Fibroblast of skin of abdomen (primary cell): ENCODE measurements at regions not wholly inside any gene's neighbourhood (a gene's known extent, or its start where the extent isn't known, plus 50 kb on each side); places are given as distances from the start of the nearest gene placed in this dataset.
"Not testable (repeated sequence)": the region's sequence is repeated elsewhere in the genome, so short reads cannot be mapped to it uniquely, and the experiment has no call there.

Source experiments
- DNase-seq: peaks from one replicate; pipeline ENCODE4 v3.0.0-alpha.2; 2013

DNA sequence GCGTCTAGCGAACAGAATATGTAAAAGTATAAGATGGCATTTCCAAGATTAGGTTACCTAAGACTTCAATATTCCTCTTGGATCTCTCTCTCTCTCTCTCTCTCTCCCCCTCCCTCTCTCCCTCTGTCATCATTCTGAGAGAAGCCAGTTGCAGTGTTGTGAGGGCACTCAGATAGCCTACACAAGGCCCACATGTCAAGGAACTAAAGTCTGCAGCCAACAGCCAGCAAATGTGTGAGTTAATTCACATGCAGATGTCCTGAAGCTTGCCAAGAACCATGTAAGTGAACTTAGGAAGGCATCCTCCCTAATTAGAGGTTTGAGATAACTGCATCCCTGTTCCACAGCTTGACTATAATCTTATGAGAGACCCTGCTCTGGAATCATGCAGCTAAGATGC lies 822.9 kb upstream of the PRR20A start:
- DNase-seq = no peak

DNA sequence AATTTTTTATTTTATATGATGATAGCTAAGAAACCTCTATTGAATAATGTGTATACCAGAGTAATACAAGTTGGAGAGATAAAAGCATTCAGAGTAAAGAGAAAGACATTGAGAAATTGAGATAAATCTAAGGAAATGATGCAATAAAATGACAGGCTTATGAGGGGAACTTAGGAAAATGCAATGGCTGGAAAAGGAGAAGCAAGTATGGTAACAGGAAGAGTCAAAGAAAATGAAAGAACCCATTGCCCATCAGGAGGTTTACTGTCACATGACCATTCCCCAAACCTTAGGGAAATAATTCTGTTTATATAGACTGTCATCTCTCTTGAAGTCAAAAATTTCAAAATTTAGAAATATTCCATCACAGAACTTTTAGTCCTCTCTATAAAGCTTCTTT lies 808.0 kb upstream of the PRR20A start:
- DNase-seq = no peak

DNA sequence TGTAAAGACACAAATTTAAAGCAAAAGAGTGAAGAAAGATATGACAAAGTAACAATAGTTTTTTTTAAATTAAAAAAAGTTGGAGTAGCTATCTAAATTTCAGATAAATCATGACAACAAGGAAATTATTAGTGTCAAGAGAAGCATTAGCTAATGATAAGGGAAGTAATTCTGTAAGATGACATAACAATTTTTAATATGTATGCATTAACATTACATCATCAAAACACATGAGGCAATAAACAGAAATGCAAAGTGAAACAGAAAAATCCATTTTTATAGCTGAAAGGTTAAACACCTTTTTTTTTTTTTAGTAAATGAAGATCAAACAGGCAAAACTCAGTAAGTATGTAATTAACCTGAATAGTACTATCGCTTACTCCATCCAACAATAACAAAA lies 804.9 kb upstream of the PRR20A start:
- no peak for DNase-seq

DNA sequence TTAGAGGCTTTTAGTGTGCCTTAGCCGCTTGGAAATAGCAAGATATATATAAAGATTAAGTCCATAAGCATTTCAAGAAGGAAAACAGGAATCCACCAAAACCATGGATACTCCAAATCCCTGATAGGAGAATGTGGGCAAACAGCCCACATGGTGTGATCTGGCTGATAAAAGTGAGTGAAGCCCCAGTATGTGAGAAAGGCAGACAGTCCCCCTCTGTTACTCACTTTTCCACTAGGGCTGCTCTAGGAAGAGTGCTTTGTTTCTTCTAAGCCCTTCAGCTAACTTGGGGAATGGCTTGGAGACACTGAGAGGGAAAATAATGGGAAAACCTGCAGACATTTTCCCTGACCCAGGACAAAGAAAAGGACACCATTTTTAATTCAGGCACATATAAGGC lies 802.3 kb upstream of the PRR20A start:
- no peak for DNase-seq

DNA sequence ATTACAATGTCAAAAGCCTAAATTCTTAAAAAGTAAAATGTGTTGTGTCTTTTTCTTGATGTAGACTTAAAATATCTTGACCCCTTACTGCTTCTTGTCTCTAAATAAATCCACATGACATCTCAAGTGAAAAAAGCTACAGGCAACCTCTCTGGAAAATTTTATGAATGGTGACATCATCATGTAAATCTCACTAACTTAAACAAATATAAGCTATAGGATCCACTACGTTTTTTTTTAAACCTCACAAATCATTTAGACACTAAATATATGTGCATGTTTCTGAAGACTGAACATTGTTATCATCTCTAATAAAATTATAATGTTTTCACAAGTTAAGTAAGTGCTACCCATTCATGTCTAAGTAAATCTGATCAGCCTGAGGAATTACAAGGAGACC lies 793.7 kb upstream of the PRR20A start:
- no peak for DNase-seq

DNA sequence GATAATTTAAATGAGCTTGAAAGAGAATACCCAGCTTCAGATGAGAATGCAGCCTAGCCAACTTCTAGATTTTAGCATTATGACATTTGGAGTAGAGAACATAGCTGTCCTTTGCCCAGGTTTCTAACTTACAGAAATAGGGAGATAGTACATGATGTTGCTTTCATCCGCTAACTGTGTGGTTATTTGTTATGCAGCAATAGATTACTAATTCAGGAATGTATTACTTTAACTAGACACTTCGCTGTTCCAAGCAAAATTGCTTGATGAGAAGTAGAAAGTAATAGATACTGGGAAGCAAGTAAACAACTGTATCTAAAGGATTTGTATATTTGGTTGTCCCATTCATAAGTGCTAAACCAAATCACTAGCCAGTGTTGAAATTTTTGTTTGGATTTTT lies 790.9 kb upstream of the PRR20A start:
- no peak for DNase-seq

DNA sequence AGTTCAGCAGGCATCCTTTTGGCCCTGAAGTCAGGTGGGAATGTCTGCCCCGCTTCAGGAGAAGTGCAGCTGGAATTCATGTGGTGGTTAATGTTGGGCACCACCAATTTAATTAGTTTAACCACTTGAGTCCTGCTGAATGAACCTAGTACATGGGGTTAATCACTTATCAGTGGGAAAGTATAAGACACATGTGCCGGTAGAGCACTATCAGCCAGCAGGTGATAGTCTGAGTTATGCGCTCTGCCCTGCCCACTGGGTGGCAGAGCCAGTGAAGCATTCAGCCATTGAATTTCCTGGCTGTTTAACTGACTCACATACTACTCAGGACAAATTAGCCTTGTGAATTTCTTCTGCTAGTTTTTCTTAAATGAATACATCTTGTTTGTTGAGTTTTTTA lies 789.7 kb upstream of the PRR20A start:
- no peak for DNase-seq

DNA sequence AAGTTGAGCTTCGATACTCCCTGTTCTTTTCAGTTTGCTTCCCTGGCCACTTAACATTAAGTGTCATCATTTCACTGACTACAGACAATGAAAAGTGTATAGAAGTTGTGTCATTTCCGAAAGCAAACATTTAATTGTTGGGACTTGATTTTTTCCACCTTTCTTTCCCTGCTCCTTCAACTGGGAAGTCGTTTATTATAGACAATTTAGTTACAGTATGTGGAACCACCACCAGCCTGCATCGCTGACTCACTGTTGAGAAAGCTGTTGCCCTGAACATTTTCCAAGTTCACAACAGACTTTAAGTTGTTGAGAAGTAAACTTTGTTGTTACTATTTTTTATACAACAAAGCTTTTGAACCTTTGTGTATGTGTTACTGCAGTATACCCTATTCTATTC lies 788.4 kb upstream of the PRR20A start:
- no peak for DNase-seq

DNA sequence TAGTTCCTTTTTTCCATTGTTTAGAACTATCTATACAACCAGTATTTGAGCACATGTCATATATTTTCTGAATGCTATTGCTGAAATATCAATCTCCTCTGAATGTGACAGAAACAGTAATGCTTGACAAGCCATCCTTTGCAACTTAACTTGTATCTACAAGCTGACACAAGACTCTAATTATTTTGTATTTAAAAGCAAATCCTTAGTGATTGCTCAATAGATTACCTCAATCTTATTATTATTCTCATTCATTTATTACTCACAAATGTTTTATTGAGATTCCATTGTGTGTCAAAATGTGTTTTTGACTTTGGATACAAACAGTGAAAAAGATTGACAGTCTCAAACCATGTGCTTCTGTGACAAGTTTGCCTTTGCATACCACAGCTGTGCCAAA lies 787.8 kb upstream of the PRR20A start:
- no peak for DNase-seq

DNA sequence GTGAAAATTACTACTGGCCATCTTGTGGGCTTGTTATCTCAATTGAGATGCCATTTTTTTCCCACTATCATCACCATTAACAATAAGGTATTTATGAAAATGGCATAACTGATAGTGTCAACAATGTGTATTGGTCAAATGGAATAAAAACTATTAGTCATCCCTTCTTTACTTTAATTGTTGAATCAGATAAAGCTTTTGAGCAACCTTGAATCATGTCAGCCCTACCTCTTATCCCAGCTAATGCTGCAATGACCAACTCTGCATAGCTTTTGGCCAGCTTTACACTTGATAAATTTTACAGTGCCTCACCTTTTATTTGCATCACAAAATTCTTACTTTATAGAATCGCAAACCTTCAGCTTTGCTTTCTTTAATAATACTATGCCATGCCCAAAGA lies 784.0 kb upstream of the PRR20A start:
- DNase-seq = no peak

DNA sequence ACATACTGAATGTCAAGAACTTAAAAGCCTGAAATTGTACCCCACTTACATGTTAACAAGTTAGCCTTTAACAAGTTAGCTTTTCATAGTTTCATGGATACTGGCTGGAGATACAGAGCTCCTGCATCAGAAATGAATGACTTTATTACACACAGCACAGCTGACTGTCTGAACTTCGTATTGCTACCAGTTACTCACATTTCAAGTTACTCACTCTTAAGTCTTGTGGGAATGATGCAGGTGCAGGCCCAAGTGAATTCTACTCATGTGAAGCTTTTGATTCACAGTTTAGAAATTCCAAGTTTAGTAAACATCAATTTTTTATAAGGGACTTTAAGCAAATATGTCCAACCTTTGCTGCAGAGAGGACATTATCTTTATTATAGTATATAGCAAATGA lies 762.2 kb upstream of the PRR20A start:
- DNase-seq = no peak

DNA sequence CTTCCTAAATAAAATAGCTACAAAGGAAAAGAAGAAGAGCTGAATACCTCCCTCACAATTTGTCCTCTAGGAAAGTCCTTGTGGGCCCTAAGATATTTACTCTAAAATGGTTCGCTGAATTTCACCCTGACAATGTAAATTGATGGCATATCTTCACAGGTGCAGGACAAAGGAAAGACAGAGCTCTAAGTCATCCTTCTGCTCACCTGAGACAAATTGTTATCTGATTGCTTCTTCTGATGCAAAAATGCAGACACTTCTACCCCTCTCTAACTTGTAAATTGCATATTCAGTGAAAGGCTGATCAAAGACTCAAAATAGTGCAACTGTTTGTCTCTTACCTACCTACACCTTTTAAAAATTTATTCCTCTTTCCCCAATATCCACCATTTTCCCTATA lies 747.2 kb upstream of the PRR20A start:
- no peak for DNase-seq

DNA sequence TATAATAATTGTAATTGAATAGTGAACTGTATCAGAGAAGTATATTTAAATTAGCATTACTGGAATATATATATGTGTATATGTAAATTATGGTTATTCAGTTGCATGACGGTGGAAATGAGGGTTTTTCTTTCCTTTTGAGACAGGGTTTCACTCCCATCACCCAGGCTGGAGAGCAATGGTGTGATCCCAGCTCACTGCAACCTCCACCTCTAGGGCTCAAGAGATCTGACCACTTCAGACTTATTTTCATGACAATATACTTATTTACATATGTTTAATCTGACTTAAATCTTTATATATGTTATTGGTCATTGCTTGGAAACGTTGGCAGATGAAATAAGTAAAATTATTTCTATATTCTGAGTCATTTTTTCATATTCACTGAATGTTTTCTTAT lies 744.4 kb upstream of the PRR20A start:
- DNase-seq = no peak

DNA sequence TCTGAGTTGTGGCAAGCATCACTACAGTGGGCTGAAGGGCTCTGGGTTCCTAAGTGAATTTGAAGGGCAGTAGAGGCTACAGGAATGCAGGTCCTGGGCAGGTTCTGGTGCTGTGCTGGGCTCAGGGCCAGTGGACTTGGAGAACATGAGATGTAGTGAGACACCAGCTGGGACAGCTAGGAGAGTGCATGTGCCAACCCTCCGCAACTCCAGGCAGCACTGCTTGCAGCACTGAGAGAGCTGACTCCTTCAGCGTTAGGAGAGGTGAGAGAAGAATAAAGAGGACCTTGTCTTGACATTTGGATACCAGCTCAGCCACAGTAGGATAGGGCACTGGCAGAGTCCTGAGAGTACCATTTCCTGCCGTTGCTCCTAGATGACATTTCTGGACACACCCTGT lies 739.9 kb upstream of the PRR20A start:
- no peak for DNase-seq

DNA sequence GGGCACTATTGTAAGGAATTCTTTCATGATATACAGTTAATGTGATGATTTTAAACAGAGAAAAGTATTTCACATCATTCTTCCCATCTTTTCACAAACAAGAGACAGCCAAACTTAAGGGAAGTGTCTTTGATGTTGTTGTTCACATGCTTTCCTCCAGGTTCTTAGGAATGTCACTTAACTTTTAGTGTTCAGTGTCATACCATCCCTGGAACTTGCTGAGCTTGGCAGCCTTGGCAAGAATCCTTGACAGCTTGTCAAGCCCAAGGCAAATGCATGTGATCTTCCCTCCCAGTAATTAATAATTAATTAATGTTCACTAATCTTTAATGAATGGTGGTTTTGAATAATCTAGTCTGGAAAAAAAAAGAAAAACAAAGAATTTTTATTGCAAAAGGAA lies 727.9 kb upstream of the PRR20A start:
- no peak for DNase-seq

DNA sequence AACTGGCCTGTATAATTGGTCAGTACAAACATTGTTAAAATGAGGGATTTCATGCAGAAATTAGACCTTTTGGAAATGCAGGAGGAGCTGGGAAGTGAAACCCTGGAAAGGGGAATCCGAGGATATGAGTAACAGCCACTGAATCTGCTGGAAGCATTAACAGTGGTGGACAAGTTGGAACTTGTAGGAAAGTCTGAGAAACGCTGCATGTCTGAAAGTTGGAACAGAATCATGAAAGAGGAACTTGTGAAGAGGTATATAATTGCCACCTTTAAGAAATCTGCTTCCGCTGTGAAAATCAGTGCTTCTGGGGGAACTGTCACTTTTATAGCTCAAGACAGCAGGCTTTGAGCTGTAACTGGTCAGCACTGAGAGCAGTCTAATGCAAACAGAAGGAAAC lies 716.5 kb upstream of the PRR20A start:
- no peak for DNase-seq

DNA sequence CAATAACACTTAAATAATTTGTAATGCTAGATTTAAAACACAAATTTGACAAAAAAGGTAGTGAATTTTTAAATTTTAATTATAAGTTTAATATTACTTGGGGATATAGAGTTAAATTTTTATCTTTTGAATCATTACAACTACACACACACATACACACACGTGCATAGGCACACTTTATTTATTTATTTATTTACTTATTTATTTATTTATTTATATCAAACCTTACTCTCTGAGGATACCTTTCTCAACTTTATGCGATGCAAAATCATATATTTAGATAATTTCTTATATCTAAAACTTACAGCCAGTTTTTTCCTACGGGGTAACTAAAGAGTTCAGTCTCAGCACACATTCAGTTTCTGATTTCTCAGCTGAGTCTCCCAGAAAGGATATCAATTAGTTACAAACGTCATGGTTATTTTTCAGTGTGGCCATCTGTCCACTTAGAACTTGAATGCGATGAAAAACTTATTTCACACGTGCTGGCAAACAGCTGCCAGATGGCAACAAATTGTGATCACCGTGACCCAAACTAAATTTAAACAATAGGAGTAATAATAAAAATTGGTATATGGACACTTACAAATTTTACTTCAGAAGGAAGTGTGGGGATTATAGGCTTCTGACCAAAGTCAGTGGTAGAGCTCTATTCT lies 683.1 kb upstream of the PRR20A start:
- no peak for DNase-seq

DNA sequence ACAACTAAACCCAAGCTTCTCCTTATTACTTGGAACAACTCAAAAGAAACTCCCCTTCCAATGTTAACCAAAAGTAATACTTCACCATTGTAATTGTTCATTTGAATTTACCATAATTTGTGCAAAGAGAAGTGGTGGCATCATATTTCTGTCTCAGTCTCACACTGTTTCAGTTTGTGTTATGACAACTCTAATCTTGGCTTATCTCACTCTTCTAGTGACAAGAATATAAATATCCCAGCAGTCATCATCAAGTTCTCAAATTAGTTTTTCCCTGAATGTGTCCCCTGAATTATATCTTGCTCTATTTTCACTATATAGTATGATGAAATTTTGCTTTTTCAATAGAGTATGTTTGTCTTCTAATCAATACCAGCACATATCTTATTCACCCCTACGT lies 681.4 kb upstream of the PRR20A start:
- no peak for DNase-seq

DNA sequence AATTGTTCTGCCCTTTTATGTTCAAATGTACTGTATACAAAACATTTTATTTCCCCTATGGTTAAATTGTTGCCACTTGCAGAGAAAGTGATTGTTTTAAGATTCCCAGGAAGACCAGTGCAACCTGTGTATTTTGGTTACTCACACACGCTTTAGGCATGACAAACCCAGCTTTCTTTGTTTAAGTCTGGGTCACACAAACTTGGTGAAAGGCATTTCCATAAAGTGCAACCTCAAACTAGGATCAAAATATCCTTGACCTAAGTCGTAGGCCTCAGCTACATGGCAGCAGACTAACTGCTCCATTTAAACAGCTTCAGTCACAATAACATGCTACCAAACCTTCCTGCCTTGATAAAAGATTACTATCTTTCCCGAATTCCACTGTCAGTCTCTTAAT lies 639.0 kb upstream of the PRR20A start:
- DNase-seq = no peak

DNA sequence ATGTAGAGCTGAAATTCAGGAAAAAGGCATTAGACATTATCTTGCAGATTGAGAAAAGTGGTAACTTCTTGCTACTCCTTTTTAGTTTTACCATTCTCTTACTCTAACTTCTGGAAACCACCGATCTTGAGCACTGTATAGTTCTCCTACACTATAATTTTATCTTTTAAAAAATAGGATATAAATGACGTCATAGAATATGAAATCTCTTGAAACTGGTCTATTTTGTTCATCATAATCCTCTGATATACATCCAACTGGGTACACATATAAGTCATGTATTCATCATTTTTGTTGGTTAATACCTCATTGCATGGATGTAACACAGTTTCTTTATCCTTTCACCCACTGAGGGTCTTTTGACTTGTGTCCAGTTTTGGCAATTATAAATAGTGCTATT lies 629.9 kb upstream of the PRR20A start:
- no peak for DNase-seq

DNA sequence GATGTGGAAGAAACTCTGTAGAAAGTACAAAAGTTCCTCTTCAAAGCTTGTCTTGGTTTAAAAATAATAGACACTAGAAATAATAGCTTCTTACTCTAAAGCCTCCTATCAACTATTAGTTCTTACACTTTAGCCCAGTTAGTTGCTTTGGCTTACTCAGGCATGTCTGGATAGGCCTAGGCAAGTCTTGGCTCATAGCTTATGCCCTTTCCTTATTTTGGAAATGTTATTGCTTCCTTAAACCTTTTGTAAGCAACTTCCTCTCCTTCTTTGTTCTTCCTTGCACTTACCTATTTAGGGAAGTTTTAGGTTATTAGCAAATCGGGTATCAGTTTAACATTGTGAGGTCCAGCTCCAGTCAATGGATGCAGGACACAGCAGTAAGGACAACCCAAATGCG lies 628.4 kb upstream of the PRR20A start:
- not testable (repeated sequence) for DNase-seq

DNA sequence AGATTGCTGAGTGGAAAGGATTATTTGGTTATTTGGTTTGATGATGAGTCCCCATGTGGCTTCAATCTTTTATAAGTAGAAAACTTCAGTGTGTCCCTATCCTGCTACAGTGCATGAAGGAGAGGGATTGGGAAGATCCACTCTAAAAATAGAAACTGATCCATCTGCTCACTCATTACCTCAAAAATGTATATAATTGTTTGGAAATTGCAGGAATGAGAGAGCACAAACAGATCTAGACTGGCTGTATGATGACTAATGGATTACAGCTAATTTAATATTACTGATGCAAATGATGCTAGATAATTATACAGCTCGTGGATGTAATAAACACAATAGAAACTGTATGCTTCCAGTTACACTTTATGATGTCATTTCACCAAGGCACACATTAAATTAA lies 625.3 kb upstream of the PRR20A start:
- DNase-seq = no peak

DNA sequence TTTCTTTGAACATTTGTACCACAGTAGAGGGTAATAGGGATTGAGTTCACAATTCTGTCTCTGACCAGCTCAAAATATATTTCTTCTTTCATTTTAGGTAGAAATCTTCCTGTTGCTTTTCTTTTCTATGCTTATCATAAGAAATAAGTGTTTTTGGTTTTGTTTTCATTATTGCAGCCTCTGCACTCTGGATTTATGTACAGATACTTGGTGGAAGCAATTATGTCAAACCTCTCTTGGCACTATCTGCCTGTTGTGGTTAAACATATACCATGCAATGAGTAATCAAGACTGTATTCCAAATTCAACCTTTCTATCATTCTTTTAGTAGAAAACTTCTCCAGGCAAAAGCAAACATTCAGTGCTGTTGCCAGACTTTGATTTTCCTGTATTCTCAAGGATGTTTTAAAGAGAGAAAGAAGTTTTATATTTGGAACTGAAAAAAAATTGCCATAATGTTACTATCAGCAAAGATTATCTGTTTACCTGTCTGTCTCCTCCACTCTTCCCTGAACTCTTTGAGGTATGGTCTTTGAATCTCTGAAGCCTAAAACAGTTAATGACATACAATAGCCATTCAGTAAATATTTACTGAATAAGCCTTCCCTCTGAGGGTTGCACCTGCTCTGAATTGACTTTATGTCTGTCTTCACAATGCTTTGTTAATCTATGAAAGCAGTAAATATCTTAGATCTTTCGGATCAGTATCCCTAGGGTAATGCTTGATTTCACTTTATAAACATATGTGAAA lies 612.5 kb upstream of the PRR20A start:
- DNase-seq = no peak

DNA sequence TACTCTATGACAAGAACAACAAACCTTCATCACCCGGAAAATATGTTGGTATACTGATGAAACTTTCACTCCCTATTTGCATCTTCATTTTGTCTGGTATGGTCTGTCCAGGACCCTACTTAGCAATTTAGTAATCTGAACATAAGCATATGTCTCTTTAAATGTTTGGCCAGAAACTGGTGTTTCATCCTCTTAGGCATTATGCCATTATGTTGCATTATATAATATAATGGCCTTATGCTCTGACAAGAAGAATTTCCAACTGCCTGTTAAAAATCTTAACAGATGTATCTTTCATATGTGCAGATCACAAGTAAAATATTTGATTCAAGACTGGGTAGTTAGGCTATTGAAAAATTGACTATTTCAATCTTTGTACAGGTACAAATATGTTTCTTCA lies 610.6 kb upstream of the PRR20A start:
- DNase-seq = no peak

DNA sequence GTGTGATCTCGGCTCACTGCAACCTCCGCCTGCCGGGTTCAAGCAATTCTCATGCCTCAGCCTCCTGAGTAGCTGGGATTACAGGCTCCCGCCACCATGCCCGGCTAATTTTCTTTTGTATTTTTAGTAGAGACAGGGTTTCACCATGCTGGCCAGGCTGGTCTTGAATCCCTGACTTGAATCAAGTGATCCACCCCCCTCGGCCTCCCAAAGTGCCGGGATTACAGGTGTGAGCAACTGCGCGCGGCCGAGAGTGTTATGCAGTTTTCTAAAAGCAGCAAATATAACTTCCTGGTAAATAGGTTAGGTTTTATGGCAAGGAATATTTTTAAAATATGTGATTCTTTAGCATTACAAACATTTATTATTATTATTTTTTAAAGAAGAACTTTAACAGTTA lies 592.8 kb upstream of the PRR20A start:
- DNase-seq = not testable (repeated sequence)
